SK-N-SH treated with all-trans-retinoic acid at 6 μM for 48 hours (cell line): ENCODE measurements at regions not wholly inside any gene's neighbourhood (a gene's known extent, or its start where the extent isn't known, plus 50 kb on each side); places are given as distances from the start of the nearest gene placed in this dataset.

Source experiments
- ATAC-seq: fragments of 200-7000 bp; cut with Tn5 transposase; 3 replicates; pipeline ENCODE4 v1.9.1; 2020; ENCODE audit warnings: mild to moderate bottlenecking, moderate library complexity
- ARNTL ChIP-seq: fragments of 450-650 bp; formaldehyde crosslinking; IDR thresholded peaks from 2 replicates; pipeline ENCODE4 v1.5.0; 2020; ENCODE audit warnings: low read depth, mild to moderate bottlenecking, moderate library complexity, borderline replicate concordance
- BACH2 ChIP-seq: fragments of 250-450 bp; sonication (Bioruptor Pico); IDR thresholded peaks from 2 replicates; pipeline ENCODE4 v1.9.0; 2021; ENCODE audit warnings: mild to moderate bottlenecking, borderline replicate concordance
- CSDC2 ChIP-seq: fragments of 250-450 bp; sonication (Bioruptor Pico); IDR thresholded peaks from 2 replicates; pipeline ENCODE4 v1.5.0; 2020; ENCODE audit warnings: mild to moderate bottlenecking, moderate library complexity
- ESRRG ChIP-seq: fragments of 250-450 bp; sonication (Bioruptor Pico); IDR thresholded peaks from 2 replicates; pipeline ENCODE4 v1.6.1; 2021; ENCODE audit warnings: mild to moderate bottlenecking
- GLIS3 ChIP-seq: fragments of 250-450 bp; sonication (Bioruptor Pico); IDR thresholded peaks from 2 replicates; pipeline ENCODE4 v1.5.0; 2020; ENCODE audit warnings: mild to moderate bottlenecking, moderate library complexity
- ISL1 ChIP-seq: fragments of 250-450 bp; sonication (Bioruptor Pico); IDR thresholded peaks from 2 replicates; pipeline ENCODE4 v2.1.2; 2022; ENCODE audit warnings: mild to moderate bottlenecking, moderate library complexity
- PPARA ChIP-seq: fragments of 250-450 bp; sonication (Bioruptor Pico); IDR thresholded peaks from 2 replicates; pipeline ENCODE4 v1.5.0; 2020; ENCODE audit warnings: mild to moderate bottlenecking, borderline replicate concordance
- RARB ChIP-seq: fragments of 250-450 bp; sonication (Bioruptor Pico); IDR thresholded peaks from 2 replicates; pipeline ENCODE4 v1.8.0; 2021; ENCODE audit warnings: mild to moderate bottlenecking, moderate library complexity
- TCF4 ChIP-seq: fragments of 250-450 bp; sonication (Bioruptor Pico); IDR thresholded peaks from 2 replicates; pipeline ENCODE4 v1.8.0; 2021; ENCODE audit warnings: mild to moderate bottlenecking, moderate library complexity, borderline replicate concordance
- ZC3H10 ChIP-seq: fragments of 250-450 bp; sonication (Bioruptor Pico); IDR thresholded peaks from 2 replicates; pipeline ENCODE4 v1.5.1; 2021; ENCODE audit warnings: mild to moderate bottlenecking, moderate library complexity
- ZFP3 ChIP-seq: fragments of 250-450 bp; sonication (Bioruptor Pico); IDR thresholded peaks from 2 replicates; pipeline ENCODE4 v1.5.0; 2020; ENCODE audit warnings: mild to moderate bottlenecking, moderate library complexity
- ZNF565 ChIP-seq: fragments of 450-650 bp; formaldehyde crosslinking; conservative IDR thresholded peaks from 2 replicates; pipeline ENCODE4 v1.5.0; 2020; ENCODE audit warnings: low read depth, mild to moderate bottlenecking, moderate library complexity
- ZNF70 ChIP-seq: fragments of 450-650 bp; formaldehyde crosslinking; IDR thresholded peaks from 2 replicates; pipeline ENCODE4 v1.5.0; 2020; ENCODE audit warnings: mild to moderate bottlenecking, moderate library complexity
- ZNF8 ChIP-seq: fragments of 450-650 bp; formaldehyde crosslinking; IDR thresholded peaks from 2 replicates; pipeline ENCODE4 v1.5.0; 2020; ENCODE audit warnings: mild to moderate bottlenecking, moderate library complexity
- TF ChIP-seq, protein P1 (sequence below): fragments of 250-450 bp; sonication (Bioruptor Pico); IDR thresholded peaks from 2 replicates; pipeline ENCODE4 v1.8.0; 2020; ENCODE audit warnings: mild to moderate bottlenecking, moderate library complexity, borderline replicate concordance
- TF ChIP-seq, protein P2 (sequence below): fragments of 250-450 bp; sonication (Bioruptor Pico); IDR thresholded peaks from 2 replicates; pipeline ENCODE4 v1.5.0; 2020; ENCODE audit warnings: mild to moderate bottlenecking, moderate library complexity
- TF ChIP-seq, protein P3 (sequence below): fragments of 250-450 bp; sonication (Bioruptor Pico); IDR thresholded peaks from 2 replicates; pipeline ENCODE4 v1.8.0; 2021; ENCODE audit warnings: low read depth, mild to moderate bottlenecking, moderate library complexity, borderline replicate concordance
- TF ChIP-seq, protein P4 (sequence below): fragments of 250-450 bp; sonication (Bioruptor Pico); IDR thresholded peaks from 2 replicates; pipeline ENCODE4 v1.5.1; 2020; ENCODE audit warnings: low read depth, mild to moderate bottlenecking, moderate library complexity

DNA sequence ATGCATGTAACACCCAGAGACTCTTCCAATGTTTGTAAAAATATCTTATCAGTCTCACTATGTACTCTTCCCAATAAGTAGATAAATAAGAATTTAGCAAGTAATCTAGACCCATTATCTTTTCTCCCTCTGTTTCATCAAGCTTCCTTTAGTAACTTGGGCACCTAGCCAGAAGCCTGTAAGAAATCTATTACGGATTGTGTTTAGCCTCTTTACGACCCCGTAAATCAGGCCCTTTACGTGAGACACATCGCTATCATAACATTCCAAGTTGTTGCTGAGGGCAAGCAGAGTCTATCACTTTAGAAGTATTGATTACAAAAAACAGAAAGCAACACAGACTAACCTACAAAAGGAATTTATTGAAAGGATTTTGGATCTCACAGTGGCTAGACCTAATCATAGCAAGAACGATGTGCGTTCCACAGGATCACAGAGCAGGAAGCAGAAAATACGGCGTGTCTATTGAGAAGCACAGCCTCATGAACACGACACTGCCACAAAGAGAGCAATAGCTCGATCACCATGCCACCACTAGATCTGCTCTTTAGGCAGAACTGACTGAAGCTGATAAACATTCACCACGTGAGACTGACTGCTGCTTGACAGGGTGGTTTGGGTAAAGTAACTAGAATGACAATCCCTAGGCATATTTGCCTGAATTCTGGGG is 922.1 kb downstream of the AMY1C start:
- TF ChIP-seq, protein P1, sequence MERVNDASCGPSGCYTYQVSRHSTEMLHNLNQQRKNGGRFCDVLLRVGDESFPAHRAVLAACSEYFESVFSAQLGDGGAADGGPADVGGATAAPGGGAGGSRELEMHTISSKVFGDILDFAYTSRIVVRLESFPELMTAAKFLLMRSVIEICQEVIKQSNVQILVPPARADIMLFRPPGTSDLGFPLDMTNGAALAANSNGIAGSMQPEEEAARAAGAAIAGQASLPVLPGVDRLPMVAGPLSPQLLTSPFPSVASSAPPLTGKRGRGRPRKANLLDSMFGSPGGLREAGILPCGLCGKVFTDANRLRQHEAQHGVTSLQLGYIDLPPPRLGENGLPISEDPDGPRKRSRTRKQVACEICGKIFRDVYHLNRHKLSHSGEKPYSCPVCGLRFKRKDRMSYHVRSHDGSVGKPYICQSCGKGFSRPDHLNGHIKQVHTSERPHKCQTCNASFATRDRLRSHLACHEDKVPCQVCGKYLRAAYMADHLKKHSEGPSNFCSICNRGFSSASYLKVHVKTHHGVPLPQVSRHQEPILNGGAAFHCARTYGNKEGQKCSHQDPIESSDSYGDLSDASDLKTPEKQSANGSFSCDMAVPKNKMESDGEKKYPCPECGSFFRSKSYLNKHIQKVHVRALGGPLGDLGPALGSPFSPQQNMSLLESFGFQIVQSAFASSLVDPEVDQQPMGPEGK, result no peak
- TF ChIP-seq, protein P2, sequence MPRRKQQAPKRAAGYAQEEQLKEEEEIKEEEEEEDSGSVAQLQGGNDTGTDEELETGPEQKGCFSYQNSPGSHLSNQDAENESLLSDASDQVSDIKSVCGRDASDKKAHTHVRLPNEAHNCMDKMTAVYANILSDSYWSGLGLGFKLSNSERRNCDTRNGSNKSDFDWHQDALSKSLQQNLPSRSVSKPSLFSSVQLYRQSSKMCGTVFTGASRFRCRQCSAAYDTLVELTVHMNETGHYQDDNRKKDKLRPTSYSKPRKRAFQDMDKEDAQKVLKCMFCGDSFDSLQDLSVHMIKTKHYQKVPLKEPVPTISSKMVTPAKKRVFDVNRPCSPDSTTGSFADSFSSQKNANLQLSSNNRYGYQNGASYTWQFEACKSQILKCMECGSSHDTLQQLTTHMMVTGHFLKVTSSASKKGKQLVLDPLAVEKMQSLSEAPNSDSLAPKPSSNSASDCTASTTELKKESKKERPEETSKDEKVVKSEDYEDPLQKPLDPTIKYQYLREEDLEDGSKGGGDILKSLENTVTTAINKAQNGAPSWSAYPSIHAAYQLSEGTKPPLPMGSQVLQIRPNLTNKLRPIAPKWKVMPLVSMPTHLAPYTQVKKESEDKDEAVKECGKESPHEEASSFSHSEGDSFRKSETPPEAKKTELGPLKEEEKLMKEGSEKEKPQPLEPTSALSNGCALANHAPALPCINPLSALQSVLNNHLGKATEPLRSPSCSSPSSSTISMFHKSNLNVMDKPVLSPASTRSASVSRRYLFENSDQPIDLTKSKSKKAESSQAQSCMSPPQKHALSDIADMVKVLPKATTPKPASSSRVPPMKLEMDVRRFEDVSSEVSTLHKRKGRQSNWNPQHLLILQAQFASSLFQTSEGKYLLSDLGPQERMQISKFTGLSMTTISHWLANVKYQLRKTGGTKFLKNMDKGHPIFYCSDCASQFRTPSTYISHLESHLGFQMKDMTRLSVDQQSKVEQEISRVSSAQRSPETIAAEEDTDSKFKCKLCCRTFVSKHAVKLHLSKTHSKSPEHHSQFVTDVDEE, result no peak
- TF ChIP-seq ESRRG (CRISPR knock-in tag), result no peak
- TF ChIP-seq GLIS3 (CRISPR knock-in tag), result no peak
- no peak for TF ChIP-seq CSDC2
- TF ChIP-seq RARB (CRISPR knock-in tag), result no peak
- TF ChIP-seq TCF4 (CRISPR knock-in tag), result no peak
- no peak for TF ChIP-seq ZNF565 (CRISPR knock-in tag)
- TF ChIP-seq, protein P3, sequence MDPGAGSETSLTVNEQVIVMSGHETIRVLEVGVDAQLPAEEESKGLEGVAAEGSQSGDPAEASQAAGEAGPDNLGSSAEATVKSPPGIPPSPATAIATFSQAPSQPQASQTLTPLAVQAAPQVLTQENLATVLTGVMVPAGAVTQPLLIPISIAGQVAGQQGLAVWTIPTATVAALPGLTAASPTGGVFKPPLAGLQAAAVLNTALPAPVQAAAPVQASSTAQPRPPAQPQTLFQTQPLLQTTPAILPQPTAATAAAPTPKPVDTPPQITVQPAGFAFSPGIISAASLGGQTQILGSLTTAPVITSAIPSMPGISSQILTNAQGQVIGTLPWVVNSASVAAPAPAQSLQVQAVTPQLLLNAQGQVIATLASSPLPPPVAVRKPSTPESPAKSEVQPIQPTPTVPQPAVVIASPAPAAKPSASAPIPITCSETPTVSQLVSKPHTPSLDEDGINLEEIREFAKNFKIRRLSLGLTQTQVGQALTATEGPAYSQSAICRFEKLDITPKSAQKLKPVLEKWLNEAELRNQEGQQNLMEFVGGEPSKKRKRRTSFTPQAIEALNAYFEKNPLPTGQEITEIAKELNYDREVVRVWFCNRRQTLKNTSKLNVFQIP (CRISPR knock-in tag), result no peak
- TF ChIP-seq ZC3H10 (CRISPR knock-in tag), result no peak
- no peak for TF ChIP-seq ISL1 (CRISPR knock-in tag)
- no peak for TF ChIP-seq ARNTL (CRISPR knock-in tag)
- no peak for TF ChIP-seq ZFP3 (CRISPR knock-in tag)
- no peak for ATAC-seq

DNA sequence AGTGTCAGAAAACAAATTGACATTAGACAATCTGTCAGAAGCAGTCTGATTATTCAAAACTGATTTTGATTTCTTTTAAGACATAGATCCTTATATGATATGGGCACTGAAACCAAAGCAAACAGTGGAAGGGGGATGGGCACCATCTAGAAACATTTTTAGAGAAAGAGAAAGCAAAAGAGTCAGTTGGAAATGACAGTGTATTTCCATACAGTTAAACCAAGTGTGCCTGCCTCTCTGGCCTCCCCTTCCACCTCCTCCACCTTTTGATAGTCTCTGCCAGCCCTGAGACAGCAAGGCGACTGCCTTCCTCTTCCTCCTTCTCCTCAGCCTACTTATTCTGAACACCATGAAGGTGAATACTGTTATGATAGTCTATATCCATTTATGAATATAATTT is 949.7 kb downstream of the AMY1C start:
- TF ChIP-seq BACH2 (CRISPR knock-in tag) (no peak), ZNF70 (CRISPR knock-in tag) (no peak), ISL1 (CRISPR knock-in tag) (no peak), RARB (CRISPR knock-in tag) (no peak), ZNF8 (CRISPR knock-in tag) (no peak), PPARA (no peak), TCF4 (CRISPR knock-in tag) (no peak)
- TF ChIP-seq, protein P2, result no peak
- TF ChIP-seq, protein P4, sequence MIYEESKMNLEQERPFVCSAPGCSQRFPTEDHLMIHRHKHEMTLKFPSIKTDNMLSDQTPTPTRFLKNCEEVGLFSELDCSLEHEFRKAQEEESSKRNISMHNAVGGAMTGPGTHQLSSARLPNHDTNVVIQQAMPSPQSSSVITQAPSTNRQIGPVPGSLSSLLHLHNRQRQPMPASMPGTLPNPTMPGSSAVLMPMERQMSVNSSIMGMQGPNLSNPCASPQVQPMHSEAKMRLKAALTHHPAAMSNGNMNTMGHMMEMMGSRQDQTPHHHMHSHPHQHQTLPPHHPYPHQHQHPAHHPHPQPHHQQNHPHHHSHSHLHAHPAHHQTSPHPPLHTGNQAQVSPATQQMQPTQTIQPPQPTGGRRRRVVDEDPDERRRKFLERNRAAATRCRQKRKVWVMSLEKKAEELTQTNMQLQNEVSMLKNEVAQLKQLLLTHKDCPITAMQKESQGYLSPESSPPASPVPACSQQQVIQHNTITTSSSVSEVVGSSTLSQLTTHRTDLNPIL, result no peak
- TF ChIP-seq, protein P1, result no peak
- ATAC-seq, result no peak
